Left colon (tissue), 2 donors: ENCODE measurements at regions not wholly inside any gene's neighbourhood (a gene's known extent, or its start where the extent isn't known, plus 50 kb on each side); places are given as distances from the start of the nearest gene placed in this dataset.
"Not testable (repeated sequence)": the region's sequence is repeated elsewhere in the genome, so short reads cannot be mapped to it uniquely, and the experiment has no call there.

ENCODE experiments used
- ATAC-seq: fragments of 200-7000 bp; cut with Tn5 transposase; one replicate; pipeline ENCODE4 v1.9.1; 2020; ENCODE audit warnings: mild to moderate bottlenecking, moderate library complexity
- DNase-seq, 2 donors: peaks; one replicate each; pipeline ENCODE4 v3.0.0-alpha.2; 2020
- intact Hi-C, 2 donors: fragments of 100-400 bp; cut with DNase I in 1 of 2; cut with micrococcal nuclease in 1 of 2; formaldehyde crosslinking; loops; one replicate each; pipeline versions ENCODE4 v1.11.2 to v1.14.0; 2022; cut with DNase I, micrococcal nuclease
- donor health status: DM: no; HTN: no; CAD: no.
- donor health status: DM: yes; HTN: yes; CAD: no.

- intact Hi-C loops, result no loop called here
- DNase-seq (no peak), ATAC-seq (no peak)
Measured at GRCh38 chr17:30696234-30696633, 128.3 kb downstream of the CRLF3 start.

GRCh38 chr17:30695265-30695811 is 129.2 kb downstream of the CRLF3 start:
- ATAC-seq, intact Hi-C loops, DNase-seq: not testable (repeated sequence)

GRCh38 chr17:30693772-30694171 is 130.7 kb downstream of the CRLF3 start:
- intact Hi-C loops, DNase-seq: not testable (repeated sequence)
- peak; percentile 67 for ATAC-seq

- intact Hi-C loops, ATAC-seq, DNase-seq: not testable (repeated sequence)
Measured at GRCh38 chr17:30689266-30690000, 135.1 kb downstream of the CRLF3 start.

GRCh38 chr17:30686538-30687479 is 137.7 kb downstream of the CRLF3 start:
- DNase-seq, intact Hi-C loops, ATAC-seq: not testable (repeated sequence)

GRCh38 chr17:30682280-30682679 is 142.2 kb downstream of the CRLF3 start:
- intact Hi-C loops, DNase-seq, ATAC-seq: not testable (repeated sequence)

- intact Hi-C loops, ATAC-seq, DNase-seq: not testable (repeated sequence)
Measured at GRCh38 chr17:30680681-30681080, 143.8 kb downstream of the CRLF3 start.

- peak in 1 of 2 donors; percentile 18 for DNase-seq
- intact Hi-C loops, result no loop called here
- ATAC-seq, result peak; percentile 90
Measured at GRCh38 chr17:30677550-30678249, 146.8 kb downstream of the CRLF3 start.

GRCh38 chr17:30675777-30676492 is 148.6 kb downstream of the CRLF3 start:
- intact Hi-C loops, DNase-seq, ATAC-seq: not testable (repeated sequence)

GRCh38 chr17:30669217-30669649 is 155.3 kb downstream of the CRLF3 start:
- DNase-seq, ATAC-seq, intact Hi-C loops: not testable (repeated sequence)

GRCh38 chr17:30668360-30669181 is 155.9 kb downstream of the CRLF3 start:
- DNase-seq (peak in 1 of 2 donors; percentile 28), ATAC-seq (peak; percentile 18)
- intact Hi-C loops, result not testable (repeated sequence)

GRCh38 chr17:30667657-30668359 is 156.7 kb downstream of the CRLF3 start:
- intact Hi-C loops, result not testable (repeated sequence)
- ATAC-seq, result peak; percentile 78
- peak; percentile 33 to 66 for DNase-seq

GRCh38 chr17:30666838-30667656 is 157.4 kb downstream of the CRLF3 start:
- intact Hi-C loops, ATAC-seq, DNase-seq: not testable (repeated sequence)

- ATAC-seq, intact Hi-C loops, DNase-seq: not testable (repeated sequence)
Measured at GRCh38 chr17:30663727-30664455, 160.6 kb downstream of the CRLF3 start.

- ATAC-seq, DNase-seq, intact Hi-C loops: not testable (repeated sequence)
Measured at GRCh38 chr17:30657148-30657547, 167.3 kb downstream of the CRLF3 start.
